Uterus (tissue), 3 donors: ENCODE measurements at regions not wholly inside any gene's neighbourhood (a gene's known extent, or its start where the extent isn't known, plus 50 kb on each side); places are given as distances from the start of the nearest gene placed in this dataset.

ENCODE experiments used
- DNase-seq, 2 donors: peaks; one replicate each; pipeline ENCODE4 v3.0.0-alpha.2; 2019 to 2020
- H3K27ac ChIP-seq, 2 donors: fragments of 200-600 bp; sonication (generic); 1 replicate in 1 of 2; 2 replicates in 1 of 2; pipeline ENCODE4 v1.5.1; 2016 to 2018
- H3K27me3 ChIP-seq, 2 donors: fragments of 200-600 bp; sonication (generic); one replicate each; pipeline ENCODE4 v1.5.1; 2018 to 2019; ENCODE audit warnings: control low read depth in 1 of 2
- H3K36me3 ChIP-seq, 2 donors: fragments of 200-600 bp; sonication (generic); one replicate each; pipeline ENCODE4 v1.5.1; 2019; ENCODE audit warnings: control low read depth in 1 of 2
- H3K4me1 ChIP-seq, 2 donors: fragments of 200-600 bp; sonication (generic); one replicate each; pipeline ENCODE4 v1.5.1; 2018 to 2019; ENCODE audit warnings: control low read depth in 1 of 2
- H3K4me3 ChIP-seq, 2 donors: fragments of 200-600 bp; sonication (generic); 1 replicate in 1 of 2; 2 replicates in 1 of 2; pipeline ENCODE4 v1.5.1; 2018 to 2019; ENCODE audit warnings: mild to moderate bottlenecking in 1 of 2
- H3K9me3 ChIP-seq, 2 donors: fragments of 200-600 bp; sonication (generic); one replicate each; pipeline ENCODE4 v1.5.1; 2019; ENCODE audit warnings: control low read depth in 1 of 2
- CTCF ChIP-seq, 4 experiments: fragments of 200-600 bp in 2 of 4; fragments of 450-650 bp in 2 of 4; sonication (generic) in 2 of 4; IDR thresholded peaks; one replicate each; pipeline ENCODE4 v1.5.1; 2016 to 2019; ENCODE audit warnings: antibody characterized with exemption in 4 of 4, mild to moderate bottlenecking in 2 of 4, moderate library complexity in 1 of 4
- POLR2A ChIP-seq, 2 donors: fragments of 450-650 bp; IDR thresholded peaks; one replicate each; pipeline ENCODE4 v1.6.1; 2016; ENCODE audit warnings: antibody characterized with exemption in 2 of 2, mild to moderate bottlenecking in 1 of 2, moderate library complexity in 1 of 2
- intact Hi-C: fragments of 100-400 bp; cut with DNase I; formaldehyde crosslinking; loops from one replicate; pipeline ENCODE4 v1.15.1; 2023; ENCODE audit warnings: low total_unique reads
- donor health status: DM: yes; HTN: yes; CAD: no.

DNA sequence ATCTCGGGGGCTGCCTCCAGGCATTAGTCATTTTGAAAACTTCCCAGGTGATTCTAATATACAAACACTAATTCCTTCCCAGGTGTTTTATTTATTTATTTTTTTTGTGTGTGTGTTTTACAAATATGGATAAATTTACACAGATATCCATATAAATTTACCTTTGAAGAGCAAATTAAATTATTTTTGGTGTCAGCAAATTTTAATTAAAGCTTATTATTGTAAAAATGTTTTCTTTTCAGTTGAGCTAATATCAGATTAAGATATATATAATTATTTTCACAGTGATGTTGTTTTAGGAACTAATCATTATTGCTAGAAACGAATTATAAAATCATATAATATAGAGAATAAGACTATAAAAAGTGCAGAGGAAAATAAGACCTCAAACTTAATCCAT lies 62.0 kb upstream of the FREM3 start:
- no peaks in the 10 kb centered on the region for H3K4me1 ChIP-seq
- H3K27me3 ChIP-seq: no peaks in the 10 kb centered on the region
- TF ChIP-seq CTCF (IDR thresholded peaks at IDR 0.05) (no peak), POLR2A (IDR thresholded peaks at IDR 0.05) (no peak)
- no peak overlapping the region for H3K27ac ChIP-seq
- no peak overlapping the region for H3K4me3 ChIP-seq
- DNase-seq: no peak
- intact Hi-C loops: no loop called here
- no peaks in the 10 kb centered on the region for H3K36me3 ChIP-seq
- H3K9me3 ChIP-seq: no peaks in the 10 kb centered on the region
